ENCODE measurements at regions not wholly inside any gene's neighbourhood (a gene's known extent, or its start where the extent isn't known, plus 50 kb on each side); places are given as distances from the start of the nearest gene placed in this dataset.

- H3K4me3 ChIP-seq (ENCODE audit: low read depth, low read length): no peak overlapping the region
- no peak for DNase-seq (ENCODE audit: low read depth)
- TF ChIP-seq CTCF (IDR thresholded peaks at IDR 0.05; ENCODE audit: low read depth, low read length, missing control alignments): no peak
Observed at GRCh38 chr1:73862355-73862754, 335.6 kb downstream of the LRRIQ3 start.

DNA sequence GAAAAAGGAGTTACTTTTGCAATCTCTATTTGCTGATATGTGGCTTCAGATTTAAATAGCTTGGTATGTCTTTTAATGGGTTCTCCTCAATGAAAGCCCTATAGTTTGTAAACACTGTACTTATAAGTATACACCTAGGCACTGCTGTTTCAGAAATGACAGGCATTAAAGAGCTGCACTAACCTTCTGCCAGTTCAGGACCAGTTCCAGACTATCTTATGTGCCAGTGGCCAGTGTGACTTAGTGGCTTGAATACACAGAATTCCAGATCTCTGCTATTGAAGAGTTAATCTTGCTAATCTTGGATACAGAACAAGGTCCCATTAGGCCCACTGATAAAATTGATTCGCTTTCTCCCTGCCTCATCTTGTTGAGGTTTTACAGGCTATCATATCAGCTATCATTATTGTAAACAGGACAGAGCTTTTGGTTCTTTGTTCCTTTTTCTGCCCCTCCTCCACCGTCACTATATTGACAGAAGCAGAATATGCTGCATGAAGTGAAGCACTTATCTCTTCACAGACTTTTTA is 337.5 kb downstream of the LRRIQ3 start:
- DNase-seq (ENCODE audit: low read depth): no peak
- H3K4me3 ChIP-seq (ENCODE audit: low read depth, low read length): no peak overlapping the region
- no peak for TF ChIP-seq CTCF (IDR thresholded peaks at IDR 0.05; ENCODE audit: low read depth, low read length, missing control alignments)

GRCh38 chr1:73859227-73859626 is 338.7 kb downstream of the LRRIQ3 start:
- H3K4me3 ChIP-seq (ENCODE audit: low read depth, low read length): no peak overlapping the region
- no peak for TF ChIP-seq CTCF (IDR thresholded peaks at IDR 0.05; ENCODE audit: low read depth, low read length, missing control alignments)
- DNase-seq (ENCODE audit: low read depth): no peak

- TF ChIP-seq CTCF (IDR thresholded peaks at IDR 0.05; ENCODE audit: low read depth, low read length, missing control alignments): no peak
- no peak for DNase-seq (ENCODE audit: low read depth)
- no peak overlapping the region for H3K4me3 ChIP-seq (ENCODE audit: low read depth, low read length)
Observed at GRCh38 chr1:73854527-73854926, 343.4 kb downstream of the LRRIQ3 start.

- H3K4me3 ChIP-seq (ENCODE audit: low read depth, low read length): no peak overlapping the region
- no peak for TF ChIP-seq CTCF (IDR thresholded peaks at IDR 0.05; ENCODE audit: low read depth, low read length, missing control alignments)
- DNase-seq (ENCODE audit: low read depth): no peak
Observed at GRCh38 chr1:73842436-73842835, 355.5 kb downstream of the LRRIQ3 start.

DNA sequence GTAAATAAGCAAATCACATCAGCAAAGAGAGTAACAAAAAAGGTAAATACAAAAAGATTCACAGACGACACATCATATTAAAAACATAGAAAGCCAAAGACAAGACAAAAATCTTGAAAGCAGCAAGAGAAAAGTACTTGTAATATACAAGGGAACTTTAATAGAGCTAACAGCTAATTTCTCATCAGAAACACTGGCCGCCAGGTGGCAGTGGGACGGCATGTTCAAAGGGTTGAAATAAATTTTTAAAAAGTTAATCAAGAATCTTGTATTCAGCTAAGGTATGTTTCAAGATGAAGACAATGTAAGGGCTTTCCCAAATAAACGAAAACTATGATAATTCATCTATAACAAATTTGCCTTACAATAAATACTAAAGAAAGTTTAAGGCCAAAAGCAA is 358.1 kb downstream of the LRRIQ3 start:
- DNase-seq (ENCODE audit: low read depth): no peak
- TF ChIP-seq CTCF (IDR thresholded peaks at IDR 0.05; ENCODE audit: low read depth, low read length, missing control alignments): peak; percentile 32
- H3K4me3 ChIP-seq (ENCODE audit: low read depth, low read length): no peak overlapping the region

All from GM12864 (cell line).